Kidney capillary endothelial cell (primary cell): ENCODE measurements at regions not wholly inside any gene's neighbourhood (a gene's known extent, or its start where the extent isn't known, plus 50 kb on each side); places are given as distances from the start of the nearest gene placed in this dataset.

Source experiments
- DNase-seq: peaks from one replicate; pipeline ENCODE4 v3.0.0-alpha.2; 2018; ENCODE audit warnings: low spot score

GRCh38 chr7:148950806-148951205 is 66.7 kb upstream of the EZH2 start:
- no peak for DNase-seq

GRCh38 chr7:148944935-148945934 is 61.1 kb upstream of the EZH2 start:
- DNase-seq: no peak

- DNase-seq: peak; percentile 64
Measured at GRCh38 chr7:148941598-148942275, 57.6 kb upstream of the EZH2 start.

- DNase-seq: peak; percentile 81
Measured at GRCh38 chr7:148940702-148941597, 56.9 kb upstream of the EZH2 start.

GRCh38 chr7:148939128-148939755 is 55.2 kb upstream of the EZH2 start:
- no peak for DNase-seq

- no peak for DNase-seq
Measured at GRCh38 chr7:148935451-148935850, 51.4 kb upstream of the EZH2 start.
